Choroid plexus epithelial cell (primary cell): ENCODE measurements at regions not wholly inside any gene's neighbourhood (a gene's known extent, or its start where the extent isn't known, plus 50 kb on each side); places are given as distances from the start of the nearest gene placed in this dataset.

Experiments used
- DNase-seq: peaks from one replicate; pipeline ENCODE4 v3.0.0-alpha.2; 2010; ENCODE audit warnings: low read depth
- H3K4me3 ChIP-seq: 2 replicates; pipeline ENCODE4 v1.5.1; 2011; ENCODE audit warnings: low read depth, mild to moderate bottlenecking, control low read depth, low read length, moderate library complexity
- CTCF ChIP-seq: conservative IDR thresholded peaks from 2 replicates; pipeline ENCODE4 v1.5.1; 2011; ENCODE audit warnings: low read depth, mild to moderate bottlenecking, control low read depth, inconsistent platforms, low read length, moderate library complexity

- no peak for TF ChIP-seq CTCF
- no peak overlapping the region for H3K4me3 ChIP-seq
- DNase-seq = peak; percentile 48
These were observed 168.2 kb upstream of the SSTR4 start for GRCh38 chr20:22866812-22867341.

- DNase-seq = no peak
- TF ChIP-seq CTCF = no peak
These were observed 156.9 kb upstream of the SSTR4 start for GRCh38 chr20:22878166-22878565.

GRCh38 chr20:22880277-22880676 is 154.8 kb upstream of the SSTR4 start:
- H3K4me3 ChIP-seq = no peak overlapping the region
- TF ChIP-seq CTCF = no peak
- DNase-seq = no peak

More at GRCh38 chr20:22878166-22878565, 156.9 kb upstream of the SSTR4 start:
- H3K4me3 ChIP-seq = no peak overlapping the region

GRCh38 chr20:22887796-22888195 is 147.3 kb upstream of the SSTR4 start:
- DNase-seq = no peak
- TF ChIP-seq CTCF = no peak
- no peak overlapping the region for H3K4me3 ChIP-seq

GRCh38 chr20:22890594-22891300 is 144.4 kb upstream of the SSTR4 start:
- DNase-seq = no peak
- no peak for TF ChIP-seq CTCF
- no peak overlapping the region for H3K4me3 ChIP-seq

GRCh38 chr20:22901164-22901563 is 133.9 kb upstream of the SSTR4 start:
- H3K4me3 ChIP-seq = no peak overlapping the region
- no peak for TF ChIP-seq CTCF
- no peak for DNase-seq

GRCh38 chr20:22901921-22902320 is 133.2 kb upstream of the SSTR4 start:
- no peak for DNase-seq
- H3K4me3 ChIP-seq = no peak overlapping the region
- no peak for TF ChIP-seq CTCF
